Transverse colon (tissue), 3 donors: ENCODE measurements at regions not wholly inside any gene's neighbourhood (a gene's known extent, or its start where the extent isn't known, plus 50 kb on each side); places are given as distances from the start of the nearest gene placed in this dataset.

Source experiments
- POLR2A ChIP-seq: fragments of 450-650 bp; IDR thresholded peaks from one replicate; pipeline ENCODE4 v1.6.1; 2016; ENCODE audit warnings: antibody characterized with exemption, mild to moderate bottlenecking, moderate library complexity
- TF ChIP-seq, protein P1 (sequence below), 5 experiments: fragments of 200-600 bp in 3 of 5; fragments of 450-650 bp in 2 of 5; sonication (generic) in 3 of 5; IDR thresholded peaks; 1 replicate in 2 of 5; 2 replicates in 3 of 5; pipeline ENCODE4 v1.5.1; 2016 to 2017; ENCODE audit warnings: antibody characterized with exemption in 5 of 5, inconsistent platforms in 3 of 5, mild to moderate bottlenecking in 2 of 5, moderate library complexity in 1 of 5

DNA sequence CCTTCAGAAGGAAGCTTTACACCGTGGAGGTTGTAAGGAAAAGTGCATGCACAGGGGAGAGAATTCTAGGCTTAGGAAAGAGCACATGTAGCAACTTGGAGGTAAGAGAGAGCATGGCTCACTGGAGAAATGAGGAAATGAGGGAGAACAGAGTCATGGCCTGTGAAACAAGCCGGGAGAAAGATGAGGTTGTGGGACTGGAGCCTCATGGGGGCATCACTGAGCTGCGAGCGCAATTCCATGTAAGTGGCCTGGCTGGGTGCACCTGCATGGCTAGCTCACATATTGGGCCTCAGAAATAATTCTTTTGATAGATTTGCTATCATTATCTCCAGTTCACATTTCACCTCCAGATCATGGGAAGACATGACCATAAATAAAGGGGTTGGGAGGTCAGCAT, 785.5 kb upstream of the RAB6C start:
- TF ChIP-seq, protein P1, sequence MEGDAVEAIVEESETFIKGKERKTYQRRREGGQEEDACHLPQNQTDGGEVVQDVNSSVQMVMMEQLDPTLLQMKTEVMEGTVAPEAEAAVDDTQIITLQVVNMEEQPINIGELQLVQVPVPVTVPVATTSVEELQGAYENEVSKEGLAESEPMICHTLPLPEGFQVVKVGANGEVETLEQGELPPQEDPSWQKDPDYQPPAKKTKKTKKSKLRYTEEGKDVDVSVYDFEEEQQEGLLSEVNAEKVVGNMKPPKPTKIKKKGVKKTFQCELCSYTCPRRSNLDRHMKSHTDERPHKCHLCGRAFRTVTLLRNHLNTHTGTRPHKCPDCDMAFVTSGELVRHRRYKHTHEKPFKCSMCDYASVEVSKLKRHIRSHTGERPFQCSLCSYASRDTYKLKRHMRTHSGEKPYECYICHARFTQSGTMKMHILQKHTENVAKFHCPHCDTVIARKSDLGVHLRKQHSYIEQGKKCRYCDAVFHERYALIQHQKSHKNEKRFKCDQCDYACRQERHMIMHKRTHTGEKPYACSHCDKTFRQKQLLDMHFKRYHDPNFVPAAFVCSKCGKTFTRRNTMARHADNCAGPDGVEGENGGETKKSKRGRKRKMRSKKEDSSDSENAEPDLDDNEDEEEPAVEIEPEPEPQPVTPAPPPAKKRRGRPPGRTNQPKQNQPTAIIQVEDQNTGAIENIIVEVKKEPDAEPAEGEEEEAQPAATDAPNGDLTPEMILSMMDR (IDR thresholded peaks at IDR 0.05), result no peak
- TF ChIP-seq POLR2A, result no peak
